ENCODE measurements at regions not wholly inside any gene's neighbourhood (a gene's known extent, or its start where the extent isn't known, plus 50 kb on each side); places are given as distances from the start of the nearest gene placed in this dataset.

- TF ChIP-seq, protein P1, sequence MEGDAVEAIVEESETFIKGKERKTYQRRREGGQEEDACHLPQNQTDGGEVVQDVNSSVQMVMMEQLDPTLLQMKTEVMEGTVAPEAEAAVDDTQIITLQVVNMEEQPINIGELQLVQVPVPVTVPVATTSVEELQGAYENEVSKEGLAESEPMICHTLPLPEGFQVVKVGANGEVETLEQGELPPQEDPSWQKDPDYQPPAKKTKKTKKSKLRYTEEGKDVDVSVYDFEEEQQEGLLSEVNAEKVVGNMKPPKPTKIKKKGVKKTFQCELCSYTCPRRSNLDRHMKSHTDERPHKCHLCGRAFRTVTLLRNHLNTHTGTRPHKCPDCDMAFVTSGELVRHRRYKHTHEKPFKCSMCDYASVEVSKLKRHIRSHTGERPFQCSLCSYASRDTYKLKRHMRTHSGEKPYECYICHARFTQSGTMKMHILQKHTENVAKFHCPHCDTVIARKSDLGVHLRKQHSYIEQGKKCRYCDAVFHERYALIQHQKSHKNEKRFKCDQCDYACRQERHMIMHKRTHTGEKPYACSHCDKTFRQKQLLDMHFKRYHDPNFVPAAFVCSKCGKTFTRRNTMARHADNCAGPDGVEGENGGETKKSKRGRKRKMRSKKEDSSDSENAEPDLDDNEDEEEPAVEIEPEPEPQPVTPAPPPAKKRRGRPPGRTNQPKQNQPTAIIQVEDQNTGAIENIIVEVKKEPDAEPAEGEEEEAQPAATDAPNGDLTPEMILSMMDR (IDR thresholded peaks at IDR 0.05; ENCODE audit: insufficient read depth, low read length, poor library complexity, severe bottlenecking), result peak; percentile 71
- TF ChIP-seq EZH2phosphoT487 (conservative IDR thresholded peaks at IDR 0.05; ENCODE audit: low read length), result no peak
Measured at GRCh38 chr2:129849559-129850160, 129.8 kb upstream of the RAB6C start.
